ENCODE measurements at regions not wholly inside any gene's neighbourhood (a gene's known extent, or its start where the extent isn't known, plus 50 kb on each side); places are given as distances from the start of the nearest gene placed in this dataset.

- DNase-seq (ENCODE audit: low spot score): no peak
- Histone ChIP-seq H3K4me3 (no peak overlapping the region), H3K36me3 (no peaks in the 10 kb centered on the region), H3K27ac (no peak overlapping the region), H3K9me3 (no peaks in the 10 kb centered on the region), H3K4me1 (no peaks in the 10 kb centered on the region), H3K27me3 (no peaks in the 10 kb centered on the region)
- TF ChIP-seq CTCF (IDR thresholded peaks at IDR 0.05): no peak
These were observed 496.7 kb upstream of the RBFOX1 start for GRCh38 chr16:6835941-6836340.

- DNase-seq (ENCODE audit: low spot score): no peak
- TF ChIP-seq CTCF (IDR thresholded peaks at IDR 0.05): no peak
- Histone ChIP-seq H3K9me3 (no peaks in the 10 kb centered on the region), H3K36me3 (no peaks in the 10 kb centered on the region), H3K27me3 (no peaks in the 10 kb centered on the region), H3K4me1 (no peaks in the 10 kb centered on the region), H3K4me3 (no peak overlapping the region), H3K27ac (no peak overlapping the region)
These were observed 497.1 kb upstream of the RBFOX1 start for GRCh38 chr16:6835516-6835915.

- Histone ChIP-seq H3K4me1 (no peaks in the 10 kb centered on the region), H3K9me3 (no peaks in the 10 kb centered on the region), H3K27me3 (no peaks in the 10 kb centered on the region), H3K4me3 (no peak overlapping the region), H3K27ac (no peak overlapping the region), H3K36me3 (no peaks in the 10 kb centered on the region)
- no peak for TF ChIP-seq CTCF (IDR thresholded peaks at IDR 0.05)
- DNase-seq (ENCODE audit: low spot score): no peak
These were observed 504.0 kb upstream of the RBFOX1 start for GRCh38 chr16:6828690-6829089.

- Histone ChIP-seq H3K4me1 (no peaks in the 10 kb centered on the region), H3K27ac (no peak overlapping the region), H3K27me3 (no peaks in the 10 kb centered on the region), H3K4me3 (no peak overlapping the region), H3K9me3 (no peaks in the 10 kb centered on the region), H3K36me3 (no peaks in the 10 kb centered on the region)
- no peak for TF ChIP-seq CTCF (IDR thresholded peaks at IDR 0.05)
- no peak for DNase-seq (ENCODE audit: low spot score)
These were observed 504.7 kb upstream of the RBFOX1 start for GRCh38 chr16:6827931-6828330.

- H3K9me3 ChIP-seq: no peaks in the 10 kb centered on the region
- H3K36me3 ChIP-seq: no peaks in the 10 kb centered on the region
- no peaks in the 10 kb centered on the region for H3K27me3 ChIP-seq
- no peak overlapping the region for H3K4me3 ChIP-seq
- no peak overlapping the region for H3K27ac ChIP-seq
- no peak for TF ChIP-seq CTCF (IDR thresholded peaks at IDR 0.05)
- H3K4me1 ChIP-seq: no peaks in the 10 kb centered on the region
- no peak for DNase-seq (ENCODE audit: low spot score)
These were observed 505.4 kb upstream of the RBFOX1 start for GRCh38 chr16:6827267-6827666.

GRCh38 chr16:6822041-6822440 is 510.6 kb upstream of the RBFOX1 start:
- no peaks in the 10 kb centered on the region for H3K36me3 ChIP-seq
- no peak overlapping the region for H3K4me3 ChIP-seq
- H3K27me3 ChIP-seq: no peaks in the 10 kb centered on the region
- no peak for TF ChIP-seq CTCF (IDR thresholded peaks at IDR 0.05)
- no peak overlapping the region for H3K27ac ChIP-seq
- H3K9me3 ChIP-seq: no peaks in the 10 kb centered on the region
- no peaks in the 10 kb centered on the region for H3K4me1 ChIP-seq
- no peak for DNase-seq (ENCODE audit: low spot score)

Measured in right atrium auricular region (tissue), 2 donors.